ENCODE measurements at regions not wholly inside any gene's neighbourhood (a gene's known extent, or its start where the extent isn't known, plus 50 kb on each side); places are given as distances from the start of the nearest gene placed in this dataset.
"Not testable (repeated sequence)": the region's sequence is repeated elsewhere in the genome, so short reads cannot be mapped to it uniquely, and the experiment has no call there.

DNA sequence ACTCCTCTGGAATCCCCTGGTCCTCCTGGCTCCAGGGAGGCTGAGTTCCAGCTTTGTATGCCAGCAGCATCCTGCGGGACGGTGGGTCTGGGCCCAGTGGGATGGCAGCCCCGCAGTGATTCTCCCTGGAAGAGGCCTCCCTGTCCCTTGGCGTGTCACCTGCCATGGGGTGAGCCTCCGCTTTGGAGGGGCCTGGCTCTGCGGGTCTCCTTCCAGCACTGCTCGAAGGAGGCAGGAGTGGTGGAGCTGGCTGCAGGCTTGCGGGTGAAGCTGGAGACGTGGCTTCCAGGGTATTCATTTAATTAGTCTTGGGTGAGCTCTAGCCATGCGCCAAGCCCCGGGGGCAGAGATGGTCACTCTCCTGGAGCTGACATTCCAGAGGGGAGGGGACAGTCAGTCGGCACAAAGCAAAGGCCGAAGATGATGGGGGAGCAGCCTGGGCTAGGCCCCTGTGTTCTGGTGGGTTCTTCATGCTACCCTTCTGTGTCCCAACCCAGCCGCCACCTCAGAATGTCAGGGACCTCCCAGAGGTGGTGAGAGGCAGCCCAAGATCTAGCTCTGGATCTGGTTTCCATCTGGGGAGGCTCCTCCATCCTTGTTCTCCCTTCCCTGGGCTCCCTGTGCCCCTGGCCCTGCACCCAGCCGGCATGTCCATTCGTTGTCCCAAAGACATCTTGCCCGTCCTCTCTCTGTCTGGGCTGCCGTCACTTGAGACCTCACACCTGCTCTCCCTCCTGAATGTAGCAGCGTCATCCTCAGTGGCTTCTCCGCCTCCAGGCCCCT, 1332.5 kb downstream of the BRD1 start:
- no peak for DNase-seq

DNA sequence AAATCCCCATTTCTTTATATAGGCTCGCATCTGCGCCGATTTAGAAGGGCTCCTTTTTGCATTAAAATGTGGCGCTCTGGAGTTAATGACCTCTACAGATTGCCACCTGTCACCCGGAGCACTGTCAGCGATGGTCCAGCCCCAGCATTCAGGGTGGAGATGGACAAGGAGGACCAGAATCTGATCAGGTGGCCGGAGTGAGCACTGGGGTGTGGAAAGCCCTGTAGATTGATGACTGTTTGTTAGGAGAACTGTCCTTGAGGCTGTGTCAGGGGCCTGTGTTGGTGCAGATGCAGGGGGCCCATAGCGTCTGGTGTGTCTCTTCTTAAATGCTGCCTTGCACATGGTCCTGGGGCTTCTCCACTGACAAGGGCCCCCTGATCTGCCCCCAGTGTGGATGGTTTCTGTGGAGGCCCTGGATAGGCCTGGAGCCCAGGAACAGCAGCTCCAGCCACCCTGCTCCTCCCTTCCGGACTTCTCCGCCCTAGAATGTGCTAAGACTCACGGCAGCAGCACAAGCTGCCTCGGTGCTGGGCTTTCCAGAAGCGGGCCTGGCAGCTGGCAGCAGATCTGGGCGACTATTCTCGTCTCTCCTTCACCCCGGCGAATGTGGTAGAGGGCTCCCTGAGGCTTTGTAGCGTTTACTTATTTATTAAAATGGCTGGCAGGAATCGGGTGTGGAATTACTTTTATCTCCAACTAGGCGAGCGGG, 1333.3 kb downstream of the BRD1 start:
- DNase-seq: no peak

DNA sequence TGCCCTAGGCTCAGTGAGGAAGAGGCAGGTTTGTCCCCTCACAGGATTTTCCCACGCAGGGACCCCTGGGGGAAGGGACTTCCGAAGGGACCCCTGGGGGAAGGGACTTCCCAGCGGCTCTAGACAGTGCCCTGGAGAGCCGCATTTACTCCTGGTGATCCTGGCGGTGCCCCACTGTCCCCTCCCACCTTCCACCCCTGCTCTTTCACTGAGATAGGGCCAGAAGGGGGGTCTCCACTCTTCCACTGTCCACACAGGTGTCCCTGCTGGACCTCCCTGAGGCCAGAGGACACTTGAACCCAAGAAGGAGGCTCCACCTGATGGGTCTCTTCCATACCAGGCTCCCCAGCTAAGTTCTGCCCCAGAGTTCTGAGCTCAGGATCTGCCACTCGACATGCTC, 1333.9 kb downstream of the BRD1 start:
- no peak for DNase-seq

DNA sequence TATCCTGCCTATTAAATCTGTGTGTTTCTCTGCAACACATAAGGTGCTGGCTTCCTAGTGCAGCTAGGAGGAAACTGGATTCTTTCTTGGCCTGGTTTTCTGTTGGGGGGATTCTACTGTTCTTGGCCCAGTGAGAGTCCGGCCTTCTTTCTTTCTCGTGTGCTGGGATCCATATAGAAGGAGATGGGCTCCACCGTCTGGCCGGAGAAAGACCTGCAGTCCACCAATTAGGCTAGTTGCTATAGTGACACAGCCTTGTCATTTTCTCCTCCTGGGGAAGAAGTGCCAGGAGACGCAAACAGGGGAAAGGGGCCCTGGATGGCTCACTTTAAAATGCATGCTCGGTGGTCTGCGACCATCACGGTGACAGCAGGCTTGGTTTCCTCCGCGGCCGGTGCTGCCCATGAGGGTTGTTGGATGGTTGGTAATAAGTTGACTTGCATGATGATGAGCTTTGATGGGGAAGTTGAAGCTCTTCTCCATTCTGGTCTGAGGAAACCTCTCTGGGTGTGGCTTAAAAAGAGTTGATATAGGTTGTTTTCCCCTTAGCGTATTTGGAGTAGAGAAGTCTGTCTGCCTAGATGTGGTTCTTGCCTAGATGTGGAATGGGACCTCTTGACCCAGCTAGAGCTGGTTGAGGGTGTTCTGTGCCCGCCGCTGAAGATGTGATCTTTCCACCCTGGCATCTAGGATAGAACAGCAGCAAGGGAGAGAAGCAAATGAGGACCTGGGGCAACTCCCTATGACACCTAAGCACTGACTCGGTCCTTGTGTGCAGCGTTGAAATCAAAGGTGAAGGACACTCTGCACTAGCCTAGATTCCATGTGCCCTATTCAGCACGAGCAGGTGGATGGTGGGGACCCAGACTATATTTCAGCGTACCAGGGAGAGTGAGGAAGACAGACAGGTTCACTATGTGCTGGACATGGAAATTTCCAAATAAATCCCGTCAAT, 1335.0 kb downstream of the BRD1 start:
- peak; percentile 60 for DNase-seq

DNA sequence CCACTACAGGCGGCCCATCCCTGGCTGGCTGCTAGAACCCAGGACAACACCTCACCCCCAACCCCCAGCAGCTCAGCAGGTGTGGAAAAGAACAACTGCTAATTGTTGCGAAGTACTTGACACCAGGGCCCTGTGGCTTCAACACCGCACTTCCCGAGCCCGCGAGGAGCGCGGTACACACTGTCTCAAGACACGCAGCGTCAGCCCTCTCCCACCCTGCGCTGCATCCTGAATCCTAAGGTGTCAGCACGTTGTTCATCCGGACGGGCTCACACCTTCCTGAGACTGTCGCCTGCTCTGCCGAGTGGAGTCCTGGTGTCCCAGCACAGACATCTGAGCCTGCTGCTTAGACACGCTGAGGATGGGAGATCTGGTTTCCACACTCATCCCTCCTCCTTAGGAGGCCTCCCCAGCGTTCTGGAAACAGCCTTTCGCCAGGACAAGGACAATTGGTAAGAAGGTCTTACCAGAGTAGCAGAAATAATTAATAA, 1336.2 kb downstream of the BRD1 start:
- DNase-seq: no peak

DNA sequence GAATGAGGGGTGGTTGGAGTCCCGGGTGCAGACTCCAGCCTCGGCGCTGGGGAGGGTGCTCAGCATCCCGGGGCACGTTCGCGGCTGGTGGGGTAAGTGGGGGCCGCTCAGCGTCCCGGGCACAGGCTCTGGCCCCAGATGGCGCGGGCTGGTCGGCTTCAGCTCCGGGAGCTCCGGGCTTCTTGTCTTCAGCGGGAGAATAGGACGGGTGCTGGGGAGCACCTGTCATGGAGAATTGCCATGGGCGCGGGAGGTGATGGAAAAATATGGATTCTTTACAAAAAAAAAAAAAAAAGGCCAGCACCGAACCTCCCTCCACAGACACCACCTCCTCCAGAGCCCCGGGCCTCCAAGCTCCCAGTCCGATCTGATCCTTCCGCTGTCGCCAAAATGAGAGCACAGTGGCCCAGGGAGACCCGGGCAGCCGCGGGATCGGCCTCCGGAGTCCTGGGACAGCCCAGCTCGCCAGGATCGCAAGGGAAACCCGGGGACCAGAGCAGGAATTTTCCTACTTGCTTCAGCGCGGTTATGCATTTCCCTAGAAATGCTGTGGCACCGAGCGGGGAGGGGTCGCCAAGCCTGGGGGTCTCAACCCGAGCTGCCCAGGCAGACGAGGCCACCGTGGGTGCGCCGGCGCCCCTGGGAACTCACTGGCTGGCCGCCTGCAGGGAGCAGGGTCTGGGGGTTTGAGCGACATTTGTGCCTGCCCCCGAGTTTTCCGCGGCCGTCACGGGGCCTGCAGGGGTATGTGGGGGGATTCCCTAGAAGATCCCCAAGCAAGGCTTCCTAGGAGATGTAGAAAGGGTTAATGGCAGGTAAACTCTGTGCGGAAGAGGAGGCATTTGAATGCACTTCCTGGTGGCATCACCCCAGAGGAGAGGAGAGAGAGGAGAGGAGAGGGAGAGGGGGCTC, 1336.9 kb downstream of the BRD1 start:
- no peak for DNase-seq

DNA sequence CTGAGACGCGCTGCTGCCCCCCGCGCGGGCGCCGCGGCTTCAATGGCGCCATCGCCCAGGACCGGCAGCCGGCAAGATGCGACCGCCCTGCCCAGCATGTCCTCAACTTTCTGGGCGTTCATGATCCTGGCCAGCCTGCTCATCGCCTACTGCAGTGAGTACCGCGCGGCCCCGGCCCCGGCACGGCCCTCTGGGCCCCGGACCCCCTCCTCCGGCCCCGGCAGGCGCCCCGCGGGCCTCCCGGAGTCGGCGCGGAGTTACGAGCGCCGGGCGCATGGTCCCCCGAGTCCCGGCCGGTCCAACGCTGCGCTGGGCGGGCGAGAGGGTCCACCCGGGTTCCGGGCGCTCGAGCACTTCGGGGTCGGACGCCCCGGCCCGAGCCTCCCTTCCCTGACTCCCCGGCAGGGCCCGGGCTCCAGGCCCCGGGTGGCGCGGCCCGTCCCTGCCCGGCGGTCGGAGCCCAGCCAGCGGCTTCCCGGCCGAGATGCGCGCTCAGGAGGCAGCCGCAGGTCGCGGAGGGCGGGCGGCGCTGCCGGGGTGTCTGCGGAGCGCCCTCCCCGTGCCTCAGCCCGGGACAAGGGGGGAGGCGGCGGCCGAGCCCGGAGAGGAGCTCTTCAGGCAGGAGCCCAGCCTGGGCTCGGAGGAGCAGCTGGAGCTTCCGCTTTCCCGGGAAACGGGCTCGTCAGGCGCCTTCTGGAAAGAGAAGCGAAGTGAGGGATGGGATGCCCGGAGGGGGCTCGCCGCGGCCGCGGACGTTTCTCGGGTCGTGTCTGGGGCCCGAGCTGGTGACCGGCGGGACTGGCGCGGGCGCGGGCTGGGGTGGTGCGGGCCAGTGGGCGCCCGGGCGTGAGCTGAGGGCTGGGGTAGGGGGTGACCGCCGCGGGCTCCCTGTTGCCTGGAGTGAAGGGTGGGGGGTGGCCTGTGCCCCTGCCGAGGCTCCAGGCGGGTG, 1337.8 kb downstream of the BRD1 start:
- DNase-seq: no peak

DNA sequence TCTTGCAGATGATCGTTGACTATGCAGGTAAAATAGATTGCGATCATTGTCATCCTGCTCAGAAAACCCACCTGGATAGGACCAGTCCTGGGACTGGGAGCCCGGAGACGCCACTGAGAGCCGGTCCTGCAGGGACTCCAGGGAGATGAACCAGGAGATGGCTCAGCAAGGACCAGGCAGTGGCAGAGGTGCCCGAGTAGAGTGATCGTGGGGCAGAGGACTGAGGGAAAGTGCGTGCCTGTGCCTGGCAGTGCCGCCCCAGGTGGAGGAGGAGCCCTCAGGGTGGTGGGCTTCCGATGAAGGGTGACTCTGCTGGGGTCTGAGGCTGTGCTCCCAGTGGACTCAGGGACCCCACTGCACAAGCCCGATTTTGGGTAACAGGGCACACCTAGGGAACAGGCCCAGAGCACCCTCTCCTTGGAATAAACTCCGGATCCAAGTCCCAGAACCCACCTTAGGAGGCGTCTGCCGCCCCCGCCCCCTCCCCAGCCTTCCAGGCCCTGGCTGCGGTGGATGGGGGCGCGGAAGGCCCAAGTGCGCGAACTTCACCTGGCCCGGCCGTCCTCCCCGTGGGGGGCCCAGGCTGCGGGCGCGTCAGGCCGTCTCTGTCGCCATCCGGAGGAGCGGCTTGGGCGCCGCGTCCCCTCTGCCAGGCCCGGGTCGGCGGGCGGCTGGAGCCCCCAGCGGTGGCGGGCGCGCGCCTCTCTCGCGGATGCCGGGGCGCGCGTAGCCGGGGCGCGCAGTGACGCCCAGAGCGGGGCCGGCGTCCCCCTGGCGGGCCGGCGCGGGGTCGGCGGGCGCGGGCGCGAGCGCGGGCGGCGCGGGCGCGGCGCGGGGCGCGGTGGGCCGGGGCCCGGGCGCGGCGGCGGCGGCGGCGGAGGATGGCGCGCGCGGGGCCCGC, 1338.8 kb downstream of the BRD1 start:
- DNase-seq: no peak

DNA sequence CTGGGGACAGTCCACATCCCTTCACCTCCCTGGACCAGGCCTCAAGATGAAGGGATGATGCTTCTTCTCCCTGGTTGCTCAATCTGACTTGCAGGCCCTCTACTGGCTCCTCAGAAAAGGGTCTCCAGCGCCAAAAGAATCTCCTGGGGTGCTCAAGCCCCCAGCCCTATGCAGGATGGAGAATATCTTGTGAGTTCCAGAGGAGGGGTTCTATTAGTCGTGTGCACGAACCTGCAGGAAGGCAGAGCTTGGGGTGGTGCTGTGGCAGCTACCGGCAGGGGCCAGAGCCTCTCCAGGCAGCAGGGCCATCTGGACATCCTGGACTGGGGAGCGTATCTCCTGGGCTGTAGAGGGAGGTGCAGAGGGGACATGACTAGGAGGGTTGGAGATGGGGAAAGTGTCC, 1339.5 kb downstream of the BRD1 start:
- DNase-seq: no peak

DNA sequence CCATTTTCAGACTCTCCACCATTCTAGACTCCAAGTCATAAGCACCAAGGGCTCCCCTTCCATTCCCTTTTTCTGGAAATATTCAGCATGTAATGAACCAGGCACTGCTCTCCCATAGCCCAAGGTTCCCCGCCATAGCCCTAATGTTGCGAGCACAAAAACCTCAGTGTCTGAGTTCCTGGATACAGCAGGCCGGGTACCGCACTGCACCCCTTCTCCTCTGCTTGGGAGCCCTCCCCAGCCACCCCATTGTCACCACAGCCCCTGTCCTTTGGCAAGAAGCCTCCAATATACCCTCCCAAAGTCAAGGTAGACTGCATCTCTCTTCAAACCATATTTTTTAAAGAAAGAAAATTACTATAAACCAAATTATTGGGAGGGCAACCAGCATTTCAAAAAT, 1341.1 kb downstream of the BRD1 start:
- no peak for DNase-seq

DNA sequence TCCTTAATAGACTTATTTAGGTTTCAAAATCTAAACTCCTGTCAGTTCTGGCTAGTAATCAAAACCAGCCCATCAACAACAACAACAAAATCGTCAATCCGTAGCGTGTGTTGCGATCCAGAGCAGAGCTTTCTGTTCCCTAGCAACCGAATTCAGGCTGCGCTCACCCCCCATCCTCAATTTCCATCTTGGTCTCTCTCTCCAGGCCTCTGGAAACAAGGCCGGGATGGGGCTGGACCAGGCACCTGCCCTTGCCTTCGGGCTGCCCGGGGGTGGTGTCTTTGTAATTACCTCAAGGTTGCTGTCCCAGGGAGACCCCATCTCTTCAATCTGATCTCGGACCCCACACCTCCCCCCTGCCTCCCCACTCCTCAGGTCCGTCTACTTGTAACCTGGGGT, 1341.5 kb downstream of the BRD1 start:
- DNase-seq: no peak

DNA sequence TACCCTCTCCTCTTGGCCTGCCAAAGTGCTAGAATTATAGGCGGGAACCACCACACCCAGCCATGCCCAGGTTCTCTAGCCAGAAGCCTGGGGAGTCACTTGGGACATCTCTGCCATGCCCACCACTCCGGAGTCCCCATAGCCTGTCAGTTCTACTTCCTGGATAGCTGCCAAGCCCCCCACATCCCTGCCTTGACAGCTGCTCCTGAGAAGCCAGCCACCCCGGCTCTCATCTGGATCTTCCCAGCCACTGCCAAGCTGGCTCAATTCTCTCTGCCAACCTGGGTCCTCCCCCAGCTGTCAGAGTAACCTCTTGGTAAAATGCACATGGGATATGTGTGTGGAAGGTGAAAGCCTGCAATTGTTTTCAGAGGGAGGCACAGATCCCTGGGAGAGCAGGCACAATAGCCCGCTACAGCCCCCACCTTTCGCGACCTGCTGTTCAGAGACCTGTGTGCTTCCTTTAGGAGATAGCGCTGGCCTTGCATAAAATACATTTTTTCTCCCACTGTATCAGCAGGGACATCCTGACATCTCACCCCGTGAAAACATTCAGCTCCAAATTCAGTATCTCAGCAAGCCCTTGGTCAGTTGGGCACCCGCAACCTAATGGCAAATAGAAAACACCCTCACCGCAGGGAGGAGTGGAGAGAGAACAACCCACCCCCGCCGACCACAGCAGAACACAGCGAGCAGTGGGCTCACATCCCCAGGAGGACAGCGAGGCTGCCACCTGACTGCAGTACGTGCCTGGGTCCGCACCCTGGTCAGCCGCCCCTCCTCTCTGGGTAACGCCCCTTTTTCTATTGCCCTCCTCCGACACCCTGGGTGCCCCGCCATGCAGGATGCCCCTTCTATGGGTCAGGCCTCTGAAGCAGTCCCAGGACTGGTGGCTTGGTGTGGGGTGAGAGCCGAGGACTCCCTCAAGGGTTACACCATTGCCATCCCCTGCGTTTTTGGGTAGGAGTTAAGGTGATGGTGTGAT, 1342.2 kb downstream of the BRD1 start:
- no peak for DNase-seq

DNA sequence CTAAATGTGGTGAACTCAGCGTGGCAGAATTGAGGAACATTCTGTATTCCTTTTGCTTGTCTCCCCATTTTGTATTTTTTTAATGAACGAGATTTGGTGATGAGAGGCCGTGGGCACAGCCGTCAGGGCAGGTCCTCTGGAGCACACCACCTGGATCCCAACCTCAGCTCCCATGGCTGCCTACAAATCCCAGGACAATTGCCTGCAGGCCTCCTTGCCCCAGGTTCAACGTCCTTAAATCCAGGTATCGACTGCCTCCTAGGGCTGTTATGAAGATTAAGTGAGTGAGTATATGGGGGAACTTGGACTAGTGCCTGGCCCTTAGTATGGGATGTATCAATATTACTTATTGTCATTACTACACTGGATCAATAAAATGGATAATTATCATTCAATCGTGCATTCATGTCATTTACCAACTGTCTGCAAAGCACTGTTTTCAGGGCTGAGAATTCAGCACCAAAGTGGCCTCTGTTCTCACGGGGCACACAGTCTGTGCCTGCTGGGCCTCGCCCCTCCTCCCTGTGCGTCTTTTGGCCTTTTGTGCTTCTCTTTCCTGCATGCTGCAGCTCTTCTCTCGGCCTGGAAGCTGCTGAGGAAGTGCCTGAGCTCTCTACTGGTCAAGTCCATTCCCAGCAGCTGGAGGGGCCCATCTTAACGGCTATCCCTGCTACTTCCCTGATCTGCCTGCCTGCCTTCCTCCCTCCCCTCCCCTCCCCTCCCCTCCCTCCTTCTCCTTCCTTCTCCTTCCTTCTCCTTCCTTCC, 1343.7 kb downstream of the BRD1 start:
- DNase-seq: no peak

DNA sequence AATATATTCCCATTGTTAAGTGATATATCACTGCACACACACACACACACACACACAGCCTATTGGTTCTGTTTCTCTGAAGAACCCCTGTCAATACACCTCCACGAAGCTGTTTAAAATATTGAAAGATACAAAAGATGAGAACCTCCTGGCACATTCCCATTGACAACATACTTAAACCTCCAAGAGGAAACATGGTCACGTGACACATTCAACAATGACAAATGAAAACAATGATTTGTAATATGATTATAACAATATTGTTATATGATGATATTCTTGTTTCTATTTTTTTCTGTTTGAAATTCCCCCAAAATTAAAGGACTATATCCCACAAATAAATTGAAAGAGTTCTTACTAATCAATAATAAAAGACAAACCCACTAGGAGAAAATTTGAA, 1344.9 kb downstream of the BRD1 start:
- DNase-seq: no peak

DNA sequence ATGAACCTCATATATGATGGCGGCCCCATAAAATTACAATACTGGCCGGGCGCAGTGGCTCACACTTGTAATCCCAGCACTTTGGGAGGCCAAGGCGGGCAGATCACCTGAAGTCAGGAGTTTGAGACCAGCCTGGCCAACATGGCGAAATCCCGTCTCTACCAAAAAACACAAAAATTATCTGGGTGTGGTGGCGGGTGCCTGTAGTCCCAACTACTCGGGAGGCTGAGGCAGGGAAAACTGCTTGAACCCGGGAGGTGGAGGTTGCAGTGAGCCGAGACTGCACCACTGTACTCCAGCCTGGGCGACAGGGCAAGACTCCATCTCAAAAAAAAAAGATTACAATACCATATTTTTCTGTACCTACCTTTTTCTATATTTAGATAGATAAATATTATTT, 1345.5 kb downstream of the BRD1 start:
- not testable (repeated sequence) for DNase-seq

DNA sequence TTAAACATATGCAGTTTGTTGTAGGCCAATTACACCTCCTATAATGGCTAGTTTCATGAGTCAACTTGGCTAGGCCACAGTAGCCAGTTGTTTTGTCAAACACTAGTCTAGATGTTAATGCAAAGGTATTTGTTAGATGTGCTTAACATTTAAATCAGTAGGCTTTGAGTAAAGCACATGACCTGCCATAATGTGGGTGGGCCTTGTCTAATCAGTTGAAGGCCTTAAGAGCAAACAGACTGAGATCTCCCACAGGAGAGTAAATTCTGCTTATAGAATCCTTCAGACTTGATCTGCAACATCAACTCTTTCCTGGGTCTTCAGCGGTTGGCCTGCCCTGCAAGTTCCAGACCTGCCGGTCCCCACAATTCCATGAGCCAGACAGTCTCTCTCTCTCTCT, 1345.9 kb downstream of the BRD1 start:
- DNase-seq: no peak

DNA sequence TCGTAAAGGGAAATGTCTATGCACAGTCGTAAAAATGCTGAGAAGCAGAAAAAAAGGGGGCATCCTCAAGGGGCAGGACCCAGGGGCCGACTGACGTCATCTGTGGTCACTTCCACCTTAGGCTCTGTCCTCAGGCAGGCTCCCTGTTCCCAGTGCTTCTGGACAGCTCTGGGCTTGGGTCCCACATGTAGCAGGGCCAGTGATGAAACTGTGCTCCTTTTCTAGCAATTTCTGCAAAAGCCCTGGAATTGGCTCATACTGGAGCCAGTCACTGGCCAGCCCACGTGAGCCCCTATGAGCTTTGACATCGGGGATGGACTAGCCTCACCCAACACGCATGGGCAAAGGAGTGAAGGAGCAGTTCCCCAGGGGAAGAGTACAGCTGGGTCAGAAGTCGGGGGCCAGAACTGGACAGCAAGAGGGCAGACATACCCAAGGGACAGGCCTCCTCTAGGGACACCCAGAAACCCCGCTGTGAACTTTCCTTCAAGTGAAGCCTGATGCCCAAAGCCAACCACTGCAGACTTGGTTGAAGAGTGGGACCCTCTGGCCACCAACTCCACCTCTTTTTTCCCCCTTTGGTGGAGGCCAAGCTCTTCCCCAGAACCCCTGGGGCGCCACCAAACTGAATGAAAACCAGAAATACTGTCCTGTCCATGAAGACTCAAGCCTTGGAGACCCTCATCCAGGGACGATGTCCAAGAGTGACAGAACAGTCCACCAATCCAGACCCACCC, 1349.0 kb downstream of the BRD1 start:
- no peak for DNase-seq

Data from activated CD4-positive, alpha-beta T cell treated with anti-CD3 and anti-CD28 coated beads, Interleukin-2, amount 50 U/mL, for 16 hours (primary cell).